ENCODE measurements at regions not wholly inside any gene's neighbourhood (a gene's known extent, or its start where the extent isn't known, plus 50 kb on each side); places are given as distances from the start of the nearest gene placed in this dataset.

- TF ChIP-seq CTCF (IDR thresholded peaks at IDR 0.05) = no peak
- no peak for TF ChIP-seq POLR2A (IDR thresholded peaks at IDR 0.05)
Observed at GRCh38 chr7:4343272-4344247, 338.5 kb upstream of the FOXK1 start.

All from lower leg skin (tissue), 3 donors.